Right cardiac atrium (tissue), 5 donors: ENCODE measurements at regions not wholly inside any gene's neighbourhood (a gene's known extent, or its start where the extent isn't known, plus 50 kb on each side); places are given as distances from the start of the nearest gene placed in this dataset.

ENCODE experiments used
- ATAC-seq, 2 donors: fragments of 200-7000 bp; cut with Tn5 transposase; one replicate each; pipeline versions ENCODE4 v1.8.0 to v1.9.1; 2020; ENCODE audit warnings: moderate library complexity in 2 of 2, mild to moderate bottlenecking in 1 of 2
- DNase-seq, 3 donors: peaks; one replicate each; pipeline ENCODE4 v3.0.0-alpha.2; 2020
- H3K27ac ChIP-seq: one replicate; pipeline ENCODE4 v1.5.1; 2013; ENCODE audit warnings: mild to moderate bottlenecking, low read length, control low read depth, moderate library complexity
- H3K27me3 ChIP-seq: one replicate; pipeline ENCODE4 v1.6.1; 2013; ENCODE audit not compliant: control insufficient read depth, insufficient read depth
- H3K4me1 ChIP-seq: one replicate; pipeline ENCODE4 v1.6.1; 2013; ENCODE audit warnings: low read length; ENCODE audit not compliant: control insufficient read depth, insufficient read depth
- H3K4me3 ChIP-seq: one replicate; pipeline ENCODE4 v1.5.1; 2013; ENCODE audit warnings: low read length, control low read depth
- H3K9me3 ChIP-seq: one replicate; pipeline ENCODE4 v1.6.1; 2013; ENCODE audit warnings: low read length; ENCODE audit not compliant: control insufficient read depth
- WGBS: extraction: QIAGEN DNeasy Blood & Tissue Kit; methylation state at CpG from one replicate; pipeline ENCODE4 v1.1.7; 2013; 5-methylcytosine and 5-hydroxymethylcytosine counted together
- intact Hi-C, 4 donors: fragments of 100-400 bp; cut with DNase I; formaldehyde crosslinking; loops; one replicate each; pipeline versions ENCODE4 v1.11.0 to v1.14.0; 2022 to 2023
- donor health status: healthy with polysubstance abuse.
- donor health status: DM: no; HTN: yes; CAD: no.
- donor health status: DM: no; HTN: no; CAD: no.
- donor health status: DM: no; HTN: yes; CAD: no; lungs with severe emphysema.
- donor health status: DM: yes; HTN: yes; CAD: no.

- intact Hi-C loops = no loop called here
- Histone ChIP-seq H3K4me3 (no peak overlapping the region), H3K9me3 (no peaks in the 10 kb centered on the region), H3K27me3 (no peaks in the 10 kb centered on the region), H3K27ac (no peak overlapping the region), H3K4me1 (peaks cover 10% of the 10 kb centered on the region)
- DNase-seq = no peak
- 79% methylated on average over 7 of the region's 7 CpGs for WGBS
- ATAC-seq = no peak
Observed at GRCh38 chr6:14822679-14823078, 423.2 kb upstream of the JARID2 start.

DNA sequence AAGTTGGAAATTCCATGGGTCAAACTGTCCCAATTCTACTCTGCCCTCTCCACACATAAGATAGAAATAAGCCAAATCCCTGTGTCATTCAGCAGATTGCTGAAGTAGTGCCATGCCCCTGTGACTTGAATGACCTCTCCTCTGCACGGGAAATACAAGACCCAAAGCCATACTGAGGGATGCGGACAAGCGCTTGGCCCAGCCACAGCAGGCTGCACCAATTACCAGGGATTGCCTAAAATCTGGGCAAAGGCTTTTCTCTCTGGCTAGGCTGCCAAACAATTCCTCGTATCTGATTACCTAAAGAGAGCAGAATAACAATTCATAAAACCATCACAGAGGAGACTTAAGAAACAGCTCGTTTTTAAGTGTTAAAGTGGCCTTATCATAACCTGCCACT lies 421.8 kb upstream of the JARID2 start:
- no peak overlapping the region for H3K27ac ChIP-seq
- ATAC-seq (peak in 1 of 2 donors; percentile 63), DNase-seq (no peak)
- H3K27me3 ChIP-seq = no peaks in the 10 kb centered on the region
- no peaks in the 10 kb centered on the region for H3K9me3 ChIP-seq
- intact Hi-C loops = no loop called here
- peaks cover 8% of the 10 kb centered on the region for H3K4me1 ChIP-seq
- 47% methylated on average over 5 of the region's 5 CpGs for WGBS
- no peak overlapping the region for H3K4me3 ChIP-seq

GRCh38 chr6:14824484-14825275 lies 421.2 kb upstream of the JARID2 start:
- intact Hi-C loops = no loop called here
- 56% methylated on average over 10 of the region's 10 CpGs for WGBS
- no peaks in the 10 kb centered on the region for H3K9me3 ChIP-seq
- H3K27ac ChIP-seq = no peak overlapping the region
- ATAC-seq (no peak), DNase-seq (no peak)
- H3K4me3 ChIP-seq = no peak overlapping the region
- no peaks in the 10 kb centered on the region for H3K27me3 ChIP-seq
- peaks cover 8% of the 10 kb centered on the region for H3K4me1 ChIP-seq

- no peaks in the 10 kb centered on the region for H3K9me3 ChIP-seq
- H3K27me3 ChIP-seq = no peaks in the 10 kb centered on the region
- no peak overlapping the region for H3K27ac ChIP-seq
- intact Hi-C loops = no loop called here
- DNase-seq = no peak
- no peak overlapping the region for H3K4me3 ChIP-seq
- H3K4me1 ChIP-seq = peaks cover 8% of the 10 kb centered on the region
- 92% methylated on average over 4 of the region's 4 CpGs for whole genome bisulfite sequencing
- no peak for ATAC-seq
Observed at GRCh38 chr6:14826456-14826855, 419.4 kb upstream of the JARID2 start.

DNA sequence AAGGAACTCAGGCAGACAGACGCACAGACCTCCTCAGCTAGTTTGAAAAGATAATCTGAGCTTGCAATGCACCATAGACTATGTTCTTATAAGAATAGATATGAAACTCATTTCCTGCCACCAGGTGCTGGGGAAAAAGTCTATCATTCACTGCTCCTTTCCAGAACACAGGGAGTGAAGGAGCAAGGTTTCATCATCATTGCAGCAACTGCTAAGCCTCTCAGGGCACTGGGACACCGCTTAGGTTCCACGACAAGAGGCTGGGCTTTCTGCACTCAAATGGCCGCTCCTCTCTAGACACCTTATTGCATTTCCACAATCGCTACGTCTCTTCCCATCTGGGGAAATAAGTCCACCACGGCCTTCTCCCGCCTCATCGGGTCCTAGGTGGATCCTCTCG lies 418.5 kb upstream of the JARID2 start:
- no peaks in the 10 kb centered on the region for H3K27me3 ChIP-seq
- DNase-seq (no peak), ATAC-seq (no peak)
- WGBS = 96% methylated on average over 10 of the region's 10 CpGs
- H3K4me3 ChIP-seq = no peak overlapping the region
- H3K27ac ChIP-seq = no peak overlapping the region
- H3K9me3 ChIP-seq = no peaks in the 10 kb centered on the region
- intact Hi-C loops = no loop called here
- H3K4me1 ChIP-seq = peaks cover 8% of the 10 kb centered on the region

DNA sequence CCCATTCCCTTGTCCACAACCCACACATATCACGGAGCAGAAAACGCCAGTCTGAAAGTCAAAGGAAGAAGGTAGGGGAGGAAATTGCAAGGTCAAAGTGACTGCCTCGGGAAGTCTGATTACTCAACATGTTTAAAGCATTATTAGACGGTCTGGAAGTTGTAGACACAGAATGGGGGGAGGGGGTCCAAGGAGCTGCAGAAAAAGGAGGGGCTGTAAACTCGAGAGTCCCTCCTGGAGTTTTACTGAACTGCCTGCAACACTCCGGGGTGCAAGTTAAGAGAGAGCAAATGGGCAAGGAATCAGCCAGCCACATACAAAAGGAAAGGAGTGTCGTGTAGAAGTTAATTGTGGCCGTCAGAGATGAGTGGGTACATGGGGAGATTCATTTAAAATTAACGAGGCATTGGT lies 417.7 kb upstream of the JARID2 start:
- Histone ChIP-seq H3K4me1 (peaks cover 8% of the 10 kb centered on the region), H3K9me3 (no peaks in the 10 kb centered on the region), H3K27ac (no peak overlapping the region), H3K27me3 (no peaks in the 10 kb centered on the region), H3K4me3 (no peak overlapping the region)
- no peak for DNase-seq
- WGBS = 79% methylated on average over 9 of the region's 9 CpGs
- no peak for ATAC-seq
- intact Hi-C loops = no loop called here

DNA sequence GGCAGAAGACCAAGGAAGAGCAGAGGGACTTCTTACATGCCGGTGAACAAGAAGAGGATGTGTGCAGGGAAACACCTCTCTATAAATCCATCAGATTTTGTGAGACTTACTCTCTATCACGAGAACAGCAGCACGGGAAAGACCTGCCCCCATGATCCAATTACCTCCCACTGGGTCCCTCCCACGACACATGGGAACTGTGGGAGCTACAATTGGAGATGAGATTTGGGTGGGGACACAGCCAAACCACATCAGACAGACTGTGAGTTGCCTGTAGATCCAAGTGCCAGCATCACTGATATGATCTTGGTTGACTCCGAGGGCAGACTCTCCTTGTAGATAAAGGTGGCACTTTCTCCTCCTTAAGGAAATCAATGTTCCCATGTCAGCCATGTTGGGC lies 414.8 kb upstream of the JARID2 start:
- ATAC-seq = no peak
- 91% methylated on average over 5 of the region's 5 CpGs for WGBS
- intact Hi-C loops = no loop called here

GRCh38 chr6:14831937-14832336 lies 413.9 kb upstream of the JARID2 start:
- 51% methylated on average over 6 of the region's 6 CpGs for WGBS
- no peak for ATAC-seq

More for the DNA sequence above, 414.8 kb upstream of the JARID2 start:
- no peak overlapping the region for H3K27ac ChIP-seq
- H3K27me3 ChIP-seq = no peaks in the 10 kb centered on the region
- no peak overlapping the region for H3K4me3 ChIP-seq
- H3K9me3 ChIP-seq = no peaks in the 10 kb centered on the region
- DNase-seq = no peak
- no peaks in the 10 kb centered on the region for H3K4me1 ChIP-seq

DNA sequence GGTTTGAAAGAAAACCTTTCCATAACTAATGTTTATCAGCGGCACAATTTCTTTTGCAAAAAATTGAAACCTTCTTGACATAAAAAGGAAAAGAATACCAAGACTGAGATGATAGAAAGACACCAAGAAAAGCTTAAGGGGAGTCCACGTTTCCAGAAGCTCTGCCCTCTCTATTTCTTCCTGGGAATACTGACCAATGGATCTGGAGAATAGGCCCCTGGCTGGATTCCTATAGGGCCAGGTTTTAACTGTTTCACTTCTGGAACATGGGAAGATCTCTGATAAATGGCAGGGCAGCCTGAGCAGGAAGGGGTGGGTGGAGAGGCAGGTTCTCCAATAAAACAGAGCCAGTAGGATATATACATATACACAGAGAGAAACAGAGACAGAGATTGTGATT lies 413.4 kb upstream of the JARID2 start:
- no peaks in the 10 kb centered on the region for H3K4me1 ChIP-seq
- DNase-seq (no peak), ATAC-seq (no peak)
- no peak overlapping the region for H3K27ac ChIP-seq
- no peaks in the 10 kb centered on the region for H3K9me3 ChIP-seq
- intact Hi-C loops = no loop called here
- 44% methylated on average over 2 of the region's 2 CpGs for WGBS
- H3K27me3 ChIP-seq = no peaks in the 10 kb centered on the region
- no peak overlapping the region for H3K4me3 ChIP-seq

More at GRCh38 chr6:14831937-14832336, 413.9 kb upstream of the JARID2 start:
- intact Hi-C loops = no loop called here
- Histone ChIP-seq H3K9me3 (no peaks in the 10 kb centered on the region), H3K27me3 (no peaks in the 10 kb centered on the region), H3K4me1 (no peaks in the 10 kb centered on the region), H3K4me3 (no peak overlapping the region), H3K27ac (no peak overlapping the region)
- DNase-seq = no peak

- DNase-seq (no peak), ATAC-seq (no peak)
- no peaks in the 10 kb centered on the region for H3K9me3 ChIP-seq
- no peak overlapping the region for H3K4me3 ChIP-seq
- H3K4me1 ChIP-seq = no peaks in the 10 kb centered on the region
- no peaks in the 10 kb centered on the region for H3K27me3 ChIP-seq
- H3K27ac ChIP-seq = no peak overlapping the region
- 63% methylated on average over 4 of the region's 4 CpGs for WGBS
- intact Hi-C loops = no loop called here
Observed at GRCh38 chr6:14834851-14835530, 410.9 kb upstream of the JARID2 start.

GRCh38 chr6:14837435-14837834 lies 408.4 kb upstream of the JARID2 start:
- H3K27me3 ChIP-seq = no peaks in the 10 kb centered on the region
- DNase-seq (no peak), ATAC-seq (no peak)
- WGBS = 97% methylated on average over 3 of the region's 3 CpGs
- H3K4me3 ChIP-seq = no peak overlapping the region
- intact Hi-C loops = no loop called here
- H3K9me3 ChIP-seq = no peaks in the 10 kb centered on the region
- no peaks in the 10 kb centered on the region for H3K4me1 ChIP-seq
- H3K27ac ChIP-seq = no peak overlapping the region
